ENCODE measurements at regions not wholly inside any gene's neighbourhood (a gene's known extent, or its start where the extent isn't known, plus 50 kb on each side); places are given as distances from the start of the nearest gene placed in this dataset.
"Not testable (repeated sequence)": the region's sequence is repeated elsewhere in the genome, so short reads cannot be mapped to it uniquely, and the experiment has no call there.

GRCh38 chr15:93803421-93804152, 427.8 kb upstream of the MCTP2 start:
- no peaks in the 10 kb centered on the region for H3K27me3 Mint-ChIP-seq
- no peaks in the 10 kb centered on the region for H3K36me3 Mint-ChIP-seq
- H3K4me1 Mint-ChIP-seq, result no peaks in the 10 kb centered on the region
- H3K27ac Mint-ChIP-seq, result no peak overlapping the region
- no peak for DNase-seq
- no peaks in the 10 kb centered on the region for H3K9me3 Mint-ChIP-seq
- no peak overlapping the region for H3K4me3 Mint-ChIP-seq

GRCh38 chr15:93801206-93801605, 430.2 kb upstream of the MCTP2 start:
- Mint-ChIP-seq H3K9me3 (peaks cover 2% of the 10 kb centered on the region), H3K27me3 (no peaks in the 10 kb centered on the region), H3K36me3 (no peaks in the 10 kb centered on the region), H3K4me1 (no peaks in the 10 kb centered on the region), H3K4me3 (no peak overlapping the region), H3K27ac (no peak overlapping the region)
- DNase-seq, result no peak

GRCh38 chr15:93800805-93801204, 430.6 kb upstream of the MCTP2 start:
- Mint-ChIP-seq H3K27me3 (no peaks in the 10 kb centered on the region), H3K9me3 (peaks cover 2% of the 10 kb centered on the region), H3K4me1 (no peaks in the 10 kb centered on the region), H3K27ac (no peak overlapping the region), H3K36me3 (no peaks in the 10 kb centered on the region), H3K4me3 (no peak overlapping the region)
- DNase-seq, result no peak

GRCh38 chr15:93789441-93789840, 441.9 kb upstream of the MCTP2 start:
- Mint-ChIP-seq H3K36me3 (no peaks in the 10 kb centered on the region), H3K27me3 (peaks cover 3% of the 10 kb centered on the region), H3K4me3 (no peak overlapping the region), H3K9me3 (no peaks in the 10 kb centered on the region), H3K4me1 (no peaks in the 10 kb centered on the region), H3K27ac (no peak overlapping the region)
- no peak for DNase-seq

GRCh38 chr15:93780073-93780472, 451.3 kb upstream of the MCTP2 start:
- Mint-ChIP-seq H3K4me3 (no peak overlapping the region), H3K36me3 (no peaks in the 10 kb centered on the region), H3K4me1 (no peaks in the 10 kb centered on the region), H3K9me3 (peaks cover 1% of the 10 kb centered on the region), H3K27ac (no peak overlapping the region), H3K27me3 (peaks cover 4% of the 10 kb centered on the region)
- no peak for DNase-seq

GRCh38 chr15:93779341-93779740, 452.0 kb upstream of the MCTP2 start:
- Mint-ChIP-seq H3K36me3 (no peaks in the 10 kb centered on the region), H3K4me3 (no peak overlapping the region), H3K27me3 (peaks cover 4% of the 10 kb centered on the region), H3K9me3 (peaks cover 1% of the 10 kb centered on the region), H3K27ac (no peak overlapping the region), H3K4me1 (no peaks in the 10 kb centered on the region)
- DNase-seq, result no peak

GRCh38 chr15:93771196-93772030, 459.9 kb upstream of the MCTP2 start:
- Mint-ChIP-seq H3K36me3 (no peaks in the 10 kb centered on the region), H3K27me3 (no peaks in the 10 kb centered on the region), H3K4me1 (no peaks in the 10 kb centered on the region), H3K9me3 (peaks cover 4% of the 10 kb centered on the region), H3K4me3 (no peak overlapping the region), H3K27ac (no peak overlapping the region)
- no peak for DNase-seq

- H3K27ac Mint-ChIP-seq, result no peak overlapping the region
- H3K9me3 Mint-ChIP-seq, result peaks cover 4% of the 10 kb centered on the region
Measured at GRCh38 chr15:93770788-93771187, 460.6 kb upstream of the MCTP2 start.

GRCh38 chr15:93762036-93762435, 469.3 kb upstream of the MCTP2 start:
- Mint-ChIP-seq H3K4me3 (no peak overlapping the region), H3K4me1 (no peaks in the 10 kb centered on the region), H3K27me3 (no peaks in the 10 kb centered on the region), H3K36me3 (no peaks in the 10 kb centered on the region), H3K9me3 (no peaks in the 10 kb centered on the region), H3K27ac (no peak overlapping the region)
- DNase-seq, result no peak

More at GRCh38 chr15:93770788-93771187, 460.6 kb upstream of the MCTP2 start:
- DNase-seq, result no peak
- H3K27me3 Mint-ChIP-seq, result no peaks in the 10 kb centered on the region
- H3K4me3 Mint-ChIP-seq, result no peak overlapping the region
- no peaks in the 10 kb centered on the region for H3K36me3 Mint-ChIP-seq
- no peaks in the 10 kb centered on the region for H3K4me1 Mint-ChIP-seq

GRCh38 chr15:93759629-93760028, 471.7 kb upstream of the MCTP2 start:
- H3K36me3 Mint-ChIP-seq, result no peaks in the 10 kb centered on the region
- no peaks in the 10 kb centered on the region for H3K4me1 Mint-ChIP-seq
- no peak overlapping the region for H3K4me3 Mint-ChIP-seq
- peaks cover 4% of the 10 kb centered on the region for H3K9me3 Mint-ChIP-seq
- H3K27me3 Mint-ChIP-seq, result peaks cover 4% of the 10 kb centered on the region
- H3K27ac Mint-ChIP-seq, result no peak overlapping the region
- no peak for DNase-seq

- Mint-ChIP-seq H3K4me1 (no peaks in the 10 kb centered on the region), H3K27ac (no peak overlapping the region), H3K9me3 (peaks cover 4% of the 10 kb centered on the region), H3K36me3 (no peaks in the 10 kb centered on the region), H3K27me3 (peaks cover 4% of the 10 kb centered on the region), H3K4me3 (no peak overlapping the region)
- DNase-seq, result no peak
Measured at GRCh38 chr15:93758824-93759223, 472.5 kb upstream of the MCTP2 start.

- H3K36me3 Mint-ChIP-seq, result no peaks in the 10 kb centered on the region
- no peak overlapping the region for H3K4me3 Mint-ChIP-seq
- no peaks in the 10 kb centered on the region for H3K4me1 Mint-ChIP-seq
- no peak overlapping the region for H3K27ac Mint-ChIP-seq
- no peak for DNase-seq
- peaks cover 20% of the 10 kb centered on the region for H3K9me3 Mint-ChIP-seq
- H3K27me3 Mint-ChIP-seq, result peaks cover 18% of the 10 kb centered on the region
Measured at GRCh38 chr15:93748710-93749109, 482.7 kb upstream of the MCTP2 start.

GRCh38 chr15:93734976-93735375, 496.4 kb upstream of the MCTP2 start:
- not testable (repeated sequence) for H3K27ac Mint-ChIP-seq, H3K27me3 Mint-ChIP-seq, DNase-seq, H3K36me3 Mint-ChIP-seq, H3K4me3 Mint-ChIP-seq, H3K4me1 Mint-ChIP-seq, H3K9me3 Mint-ChIP-seq

- DNase-seq, result no peak
- Mint-ChIP-seq H3K27me3 (no peaks in the 10 kb centered on the region), H3K36me3 (no peaks in the 10 kb centered on the region), H3K4me1 (no peaks in the 10 kb centered on the region), H3K27ac (no peak overlapping the region), H3K4me3 (no peak overlapping the region), H3K9me3 (peaks cover 16% of the 10 kb centered on the region)
Measured at GRCh38 chr15:93730724-93731123, 500.6 kb upstream of the MCTP2 start.

GRCh38 chr15:93722165-93722564, 509.2 kb upstream of the MCTP2 start:
- no peak overlapping the region for H3K27ac Mint-ChIP-seq
- peaks cover 3% of the 10 kb centered on the region for H3K27me3 Mint-ChIP-seq
- H3K36me3 Mint-ChIP-seq, result no peaks in the 10 kb centered on the region
- H3K4me1 Mint-ChIP-seq, result no peaks in the 10 kb centered on the region
- no peaks in the 10 kb centered on the region for H3K9me3 Mint-ChIP-seq
- no peak overlapping the region for H3K4me3 Mint-ChIP-seq
- DNase-seq, result no peak

- Mint-ChIP-seq H3K4me3 (no peak overlapping the region), H3K27me3 (peaks cover 9% of the 10 kb centered on the region)
Measured at GRCh38 chr15:93720607-93721006, 510.8 kb upstream of the MCTP2 start.

More at GRCh38 chr15:93720607-93721006, 510.8 kb upstream of the MCTP2 start:
- no peak overlapping the region for H3K27ac Mint-ChIP-seq
- no peaks in the 10 kb centered on the region for H3K9me3 Mint-ChIP-seq
- H3K36me3 Mint-ChIP-seq, result no peaks in the 10 kb centered on the region
- DNase-seq, result no peak
- H3K4me1 Mint-ChIP-seq, result no peaks in the 10 kb centered on the region

Data from activated naive CD8-positive, alpha-beta T cell treated with anti-CD3 and anti-CD28 coated beads for 36 hours (primary cell).